ENCODE measurements at regions not wholly inside any gene's neighbourhood (a gene's known extent, or its start where the extent isn't known, plus 50 kb on each side); places are given as distances from the start of the nearest gene placed in this dataset.

DNA sequence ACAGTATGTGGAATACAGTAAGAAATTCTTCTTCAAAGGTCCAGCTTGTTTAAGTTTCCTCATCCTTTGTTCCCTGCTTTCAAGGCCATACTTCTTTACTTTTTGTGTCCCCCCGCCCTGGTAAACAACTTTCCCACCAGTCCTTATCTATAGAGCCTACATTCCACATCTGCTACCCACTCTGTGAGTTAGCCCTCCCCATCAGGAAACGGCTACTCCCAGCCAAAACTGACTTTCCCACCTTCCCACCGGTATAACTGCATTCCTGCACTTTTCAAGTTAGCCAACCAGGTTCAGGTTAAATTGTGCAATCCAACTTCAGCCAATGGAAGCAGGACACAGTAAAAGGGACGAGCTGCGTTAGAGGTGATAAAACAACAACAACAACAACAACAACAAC is 186.9 kb downstream of the DDX3Y start:
- no peaks in the 10 kb centered on the region for H3K36me3 ChIP-seq (ENCODE audit: control insufficient read depth in 1 of 2, insufficient read depth in 2 of 2, low read length in 2 of 2)
- ChIA-PET RAD21 (ENCODE audit: low non-redundant PET in 1 of 2, low total read pairs in 2 of 2, uncharacterized antibody in 2 of 2, unreplicated experiment in 2 of 2) (no interaction called here), POLR2A (no interaction called here), CTCF (no interaction called here)
- H3K4me1 ChIP-seq (ENCODE audit: control insufficient read depth in 1 of 2, insufficient read depth in 2 of 2, low read length in 2 of 2) = no peaks in the 10 kb centered on the region
- no peak overlapping the region for H3K4me2 ChIP-seq (ENCODE audit: low read length)
- H3K4me3 ChIP-seq (replicated peaks in 1 of 2; ENCODE audit: low read depth in 1 of 2, low read length in 2 of 2) = no peak overlapping the region
- no peak for TF ChIP-seq ELF1 (IDR thresholded peaks at IDR 0.05; ENCODE audit: borderline replicate concordance, low read depth)
- TF ChIP-seq, protein P1, sequence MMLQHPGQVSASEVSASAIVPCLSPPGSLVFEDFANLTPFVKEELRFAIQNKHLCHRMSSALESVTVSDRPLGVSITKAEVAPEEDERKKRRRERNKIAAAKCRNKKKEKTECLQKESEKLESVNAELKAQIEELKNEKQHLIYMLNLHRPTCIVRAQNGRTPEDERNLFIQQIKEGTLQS (IDR thresholded peaks at IDR 0.05) = no peak
- TF ChIP-seq, protein P2, sequence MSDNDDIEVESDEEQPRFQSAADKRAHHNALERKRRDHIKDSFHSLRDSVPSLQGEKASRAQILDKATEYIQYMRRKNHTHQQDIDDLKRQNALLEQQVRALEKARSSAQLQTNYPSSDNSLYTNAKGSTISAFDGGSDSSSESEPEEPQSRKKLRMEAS (IDR thresholded peaks at IDR 0.05) = no peak
- no peak for TF ChIP-seq CEBPB (IDR thresholded peaks at IDR 0.05; ENCODE audit: low read depth)
- TF ChIP-seq TCF7L2 (IDR thresholded peaks at IDR 0.05; ENCODE audit: borderline replicate concordance, extremely low read depth, insufficient read depth, insufficient read length) = no peak
- TF ChIP-seq, protein P3, sequence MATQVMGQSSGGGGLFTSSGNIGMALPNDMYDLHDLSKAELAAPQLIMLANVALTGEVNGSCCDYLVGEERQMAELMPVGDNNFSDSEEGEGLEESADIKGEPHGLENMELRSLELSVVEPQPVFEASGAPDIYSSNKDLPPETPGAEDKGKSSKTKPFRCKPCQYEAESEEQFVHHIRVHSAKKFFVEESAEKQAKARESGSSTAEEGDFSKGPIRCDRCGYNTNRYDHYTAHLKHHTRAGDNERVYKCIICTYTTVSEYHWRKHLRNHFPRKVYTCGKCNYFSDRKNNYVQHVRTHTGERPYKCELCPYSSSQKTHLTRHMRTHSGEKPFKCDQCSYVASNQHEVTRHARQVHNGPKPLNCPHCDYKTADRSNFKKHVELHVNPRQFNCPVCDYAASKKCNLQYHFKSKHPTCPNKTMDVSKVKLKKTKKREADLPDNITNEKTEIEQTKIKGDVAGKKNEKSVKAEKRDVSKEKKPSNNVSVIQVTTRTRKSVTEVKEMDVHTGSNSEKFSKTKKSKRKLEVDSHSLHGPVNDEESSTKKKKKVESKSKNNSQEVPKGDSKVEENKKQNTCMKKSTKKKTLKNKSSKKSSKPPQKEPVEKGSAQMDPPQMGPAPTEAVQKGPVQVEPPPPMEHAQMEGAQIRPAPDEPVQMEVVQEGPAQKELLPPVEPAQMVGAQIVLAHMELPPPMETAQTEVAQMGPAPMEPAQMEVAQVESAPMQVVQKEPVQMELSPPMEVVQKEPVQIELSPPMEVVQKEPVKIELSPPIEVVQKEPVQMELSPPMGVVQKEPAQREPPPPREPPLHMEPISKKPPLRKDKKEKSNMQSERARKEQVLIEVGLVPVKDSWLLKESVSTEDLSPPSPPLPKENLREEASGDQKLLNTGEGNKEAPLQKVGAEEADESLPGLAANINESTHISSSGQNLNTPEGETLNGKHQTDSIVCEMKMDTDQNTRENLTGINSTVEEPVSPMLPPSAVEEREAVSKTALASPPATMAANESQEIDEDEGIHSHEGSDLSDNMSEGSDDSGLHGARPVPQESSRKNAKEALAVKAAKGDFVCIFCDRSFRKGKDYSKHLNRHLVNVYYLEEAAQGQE (IDR thresholded peaks at IDR 0.05; ENCODE audit: low read depth) = no peak
- no peak for TF ChIP-seq ZNF274 (IDR thresholded peaks at IDR 0.05; ENCODE audit: low read depth, low read length)
- TF ChIP-seq JUND (IDR thresholded peaks at IDR 0.05) = no peak
- TF ChIP-seq SRF (IDR thresholded peaks at IDR 0.05; ENCODE audit: low read depth) = no peak
- TF ChIP-seq ZFX (IDR thresholded peaks at IDR 0.05) = no peak
- no peak for TF ChIP-seq EZH2phosphoT487 (IDR thresholded peaks at IDR 0.05; ENCODE audit: borderline replicate concordance)
- no peak overlapping the region for H3K9ac ChIP-seq (ENCODE audit: low read length)
- H3K9me2 ChIP-seq (ENCODE audit: insufficient read depth) = no peaks in the 10 kb centered on the region
- H4K20me1 ChIP-seq (ENCODE audit: insufficient read depth) = no peaks in the 10 kb centered on the region
- ATAC-seq (no peak), DNase-seq (ENCODE audit: low read depth, low spot score) (no peak)
- H2AFZ ChIP-seq (ENCODE audit: low read depth, low read length, poor library complexity, severe bottlenecking) = no peak overlapping the region
- intact Hi-C loops (cut with micrococcal nuclease) = no loop called here
- no peak overlapping the region for H3K27ac ChIP-seq (ENCODE audit: low read depth, low read length)
- H3K9me3 ChIP-seq (ENCODE audit: control insufficient read depth in 1 of 2, insufficient read depth in 1 of 2, low read depth in 1 of 2, low read length in 2 of 2) = no peaks in the 10 kb centered on the region
- H3K27me3 ChIP-seq (ENCODE audit: insufficient read depth, low read length) = no peaks in the 10 kb centered on the region
- no TSS peak for BruUV-seq (replicated peaks)
- H3K79me2 ChIP-seq (ENCODE audit: insufficient read depth, low read length) = no peaks in the 10 kb centered on the region

Measured in HCT116 (cell line).